HG03103 (cell line): ENCODE measurements at regions not wholly inside any gene's neighbourhood (a gene's known extent, or its start where the extent isn't known, plus 50 kb on each side); places are given as distances from the start of the nearest gene placed in this dataset.

Experiments
- ATAC-seq: cut with Tn5 transposase; IDR thresholded peaks from one replicate; pipeline ENCODE4 v1.9.1; 2021; ENCODE audit warnings: low read depth; ENCODE audit not compliant: unreplicated experiment

- ATAC-seq = no peak
Observed at GRCh38 chr11:45597097-45597496, 68.3 kb downstream of the CHST1 start.

GRCh38 chr11:45596571-45596970 lies 68.9 kb downstream of the CHST1 start:
- no peak for ATAC-seq

GRCh38 chr11:45593992-45594391 lies 71.4 kb downstream of the CHST1 start:
- no peak for ATAC-seq

GRCh38 chr11:45592636-45593035 lies 72.8 kb downstream of the CHST1 start:
- ATAC-seq = no peak

GRCh38 chr11:45590743-45591142 lies 74.7 kb downstream of the CHST1 start:
- no peak for ATAC-seq

- ATAC-seq = no peak
Observed at GRCh38 chr11:45585205-45585604, 80.2 kb downstream of the CHST1 start.

GRCh38 chr11:45583981-45584566 lies 81.3 kb downstream of the CHST1 start:
- ATAC-seq = no peak

GRCh38 chr11:45580399-45580798 lies 85.0 kb downstream of the CHST1 start:
- no peak for ATAC-seq

- ATAC-seq = no peak
Observed at GRCh38 chr11:45578316-45578715, 87.1 kb downstream of the CHST1 start.

GRCh38 chr11:45577752-45578151 lies 87.7 kb downstream of the CHST1 start:
- ATAC-seq = no peak

GRCh38 chr11:45576461-45577215 lies 88.8 kb downstream of the CHST1 start:
- ATAC-seq = no peak

GRCh38 chr11:45573728-45574127 lies 91.7 kb downstream of the CHST1 start:
- ATAC-seq = no peak

GRCh38 chr11:45572354-45573123 lies 92.9 kb downstream of the CHST1 start:
- ATAC-seq = no peak

GRCh38 chr11:45569776-45570175 lies 95.6 kb downstream of the CHST1 start:
- ATAC-seq = no peak

GRCh38 chr11:45568049-45568448 lies 97.4 kb downstream of the CHST1 start:
- ATAC-seq = no peak

- no peak for ATAC-seq
Observed at GRCh38 chr11:45565446-45565988, 99.9 kb downstream of the CHST1 start.

GRCh38 chr11:45563810-45564209 lies 101.6 kb downstream of the CHST1 start:
- ATAC-seq = no peak

GRCh38 chr11:45563171-45563570 lies 102.3 kb downstream of the CHST1 start:
- no peak for ATAC-seq

GRCh38 chr11:45560913-45561281 lies 104.5 kb downstream of the CHST1 start:
- no peak for ATAC-seq

GRCh38 chr11:45560155-45560912 lies 105.1 kb downstream of the CHST1 start:
- ATAC-seq = no peak
